SIG-M5 treated with dmso at 0.1 percent for 504 hours (cell line): ENCODE measurements at regions not wholly inside any gene's neighbourhood (a gene's known extent, or its start where the extent isn't known, plus 50 kb on each side); places are given as distances from the start of the nearest gene placed in this dataset.
"Not testable (repeated sequence)": the region's sequence is repeated elsewhere in the genome, so short reads cannot be mapped to it uniquely, and the experiment has no call there.

Experiments used
- DNase-seq: peaks from one replicate; lab custom pipeline; 2025; ENCODE audit not compliant: unreplicated experiment; lab: John Stamatoyannopoulos, UW

DNA sequence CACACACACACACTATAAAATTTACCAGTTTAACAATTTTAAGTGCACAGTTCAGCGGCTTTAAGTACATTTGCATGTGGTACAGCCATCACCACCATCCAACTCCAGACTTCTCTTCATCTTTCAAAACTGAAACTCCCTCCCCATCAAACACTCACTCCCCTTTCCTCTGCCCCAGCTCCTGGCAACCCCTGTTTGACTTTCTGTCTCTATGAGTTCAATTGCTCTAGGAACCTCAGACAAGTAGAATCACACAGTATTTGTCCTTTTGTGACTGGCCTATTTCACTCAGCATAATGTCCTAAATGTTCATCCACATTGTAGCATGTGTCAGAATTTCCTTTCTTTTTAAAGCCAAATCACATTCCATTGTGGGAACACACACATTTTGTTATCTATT lies 302.8 kb upstream of the FOXQ1 start:
- DNase-seq = no peak

DNA sequence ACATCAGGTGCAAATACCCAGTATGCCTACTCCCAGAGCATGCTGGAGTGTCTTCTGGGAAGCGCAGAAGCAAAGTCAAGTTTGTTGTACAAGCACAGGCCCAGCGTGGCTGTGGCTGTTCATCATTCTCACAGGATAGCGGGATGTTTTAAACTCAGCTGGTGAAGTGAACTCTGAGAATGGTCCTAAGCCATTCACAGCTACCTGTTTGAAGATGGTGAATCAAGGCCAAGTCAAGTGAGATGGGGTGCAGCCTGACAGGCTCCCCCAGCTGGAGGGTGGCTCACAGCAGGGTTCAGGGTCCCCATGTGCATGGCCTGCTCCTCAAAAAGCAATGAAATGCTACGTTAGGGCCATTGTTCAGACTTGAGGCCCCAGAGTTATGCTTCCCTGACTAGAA lies 304.7 kb upstream of the FOXQ1 start:
- no peak for DNase-seq

DNA sequence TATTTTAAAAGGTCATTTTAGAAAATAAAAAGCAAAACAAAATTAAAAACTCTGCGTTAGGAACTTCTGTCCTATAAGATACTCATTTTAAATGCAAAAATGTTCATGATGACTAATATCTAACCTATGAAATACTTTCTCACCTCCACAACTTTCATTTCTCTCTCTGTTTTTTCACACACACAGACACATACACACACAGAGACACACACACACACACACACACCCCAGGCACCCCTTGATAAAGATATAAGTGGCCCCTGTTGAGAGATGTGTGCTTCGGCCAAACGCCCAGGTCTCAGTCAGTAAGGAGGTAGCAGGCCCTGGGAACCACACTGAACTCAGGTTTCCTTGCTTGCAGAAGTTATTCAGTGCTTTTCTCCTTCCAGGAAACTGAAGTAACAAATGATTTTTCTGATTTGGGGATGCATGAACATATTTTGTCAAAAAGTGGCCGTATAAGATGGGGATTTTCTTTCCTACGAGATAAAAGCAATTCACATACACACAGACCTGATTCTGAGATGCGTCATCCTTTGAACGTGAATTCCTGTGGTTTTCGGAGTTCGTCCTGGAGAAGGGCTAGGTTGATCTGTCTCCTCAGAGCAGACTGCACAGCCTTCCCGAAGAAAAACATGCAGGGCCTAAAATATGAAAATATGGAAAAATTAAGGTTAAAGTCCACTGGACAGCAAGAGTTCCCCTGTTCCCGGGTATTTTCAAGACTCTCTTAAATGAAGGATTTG lies 306.8 kb upstream of the FOXQ1 start:
- no peak for DNase-seq

DNA sequence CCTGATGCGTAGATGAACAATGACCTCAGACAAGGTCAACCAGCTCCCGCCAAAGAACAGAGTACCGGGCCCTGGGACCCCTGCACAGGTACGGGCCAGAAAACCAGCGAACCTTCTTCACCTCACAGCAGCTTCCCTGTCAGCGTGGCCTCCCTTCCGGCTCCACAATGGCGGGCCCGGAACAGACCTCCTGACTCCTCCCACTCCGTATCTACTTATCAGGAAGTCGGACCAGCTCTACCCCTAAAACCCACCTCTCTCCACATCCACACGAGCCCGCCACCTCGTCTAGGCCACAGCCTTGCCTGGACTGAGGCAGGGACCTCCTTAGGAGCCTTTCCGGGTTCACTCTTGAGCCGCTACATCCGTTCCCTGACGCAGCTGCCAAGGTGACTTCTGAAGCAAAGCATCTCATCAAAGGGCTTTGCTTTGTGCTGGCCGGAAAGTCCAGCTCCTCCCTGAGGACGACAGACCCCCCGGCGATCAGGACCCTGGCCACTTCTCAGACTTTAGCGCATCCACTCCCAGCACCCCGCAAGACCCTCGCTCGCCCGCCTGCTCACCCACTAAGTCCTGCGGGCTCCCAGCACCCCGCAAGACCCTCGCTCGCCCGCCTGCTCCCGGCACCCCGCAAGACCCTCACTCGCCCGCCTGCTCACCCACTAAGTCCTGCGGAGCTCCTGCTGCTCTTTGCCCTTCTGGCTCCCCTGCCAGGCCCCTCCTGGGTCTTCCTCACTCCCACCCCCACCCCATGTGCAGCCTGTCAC lies 308.3 kb upstream of the FOXQ1 start:
- DNase-seq = no peak

DNA sequence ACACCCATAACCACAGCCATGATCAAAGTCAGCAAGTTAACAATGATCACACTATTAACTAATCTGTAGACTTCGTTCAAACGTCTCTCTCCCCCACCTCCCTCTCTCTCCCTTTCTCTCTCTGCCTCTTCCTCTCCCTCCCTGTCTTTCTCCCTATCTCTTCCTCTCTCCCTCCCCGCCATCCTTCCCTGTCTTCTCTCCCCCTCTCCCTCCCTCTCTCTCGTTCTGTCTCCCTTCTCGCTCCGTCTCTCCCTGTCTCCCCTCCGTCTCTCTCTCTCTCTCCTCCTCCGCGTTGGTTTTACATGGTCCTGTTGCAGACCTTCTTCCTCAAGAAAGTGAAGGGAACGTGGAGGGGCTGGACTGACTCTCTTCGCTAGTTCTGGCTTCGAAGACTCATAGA lies 308.9 kb upstream of the FOXQ1 start:
- DNase-seq = no peak

DNA sequence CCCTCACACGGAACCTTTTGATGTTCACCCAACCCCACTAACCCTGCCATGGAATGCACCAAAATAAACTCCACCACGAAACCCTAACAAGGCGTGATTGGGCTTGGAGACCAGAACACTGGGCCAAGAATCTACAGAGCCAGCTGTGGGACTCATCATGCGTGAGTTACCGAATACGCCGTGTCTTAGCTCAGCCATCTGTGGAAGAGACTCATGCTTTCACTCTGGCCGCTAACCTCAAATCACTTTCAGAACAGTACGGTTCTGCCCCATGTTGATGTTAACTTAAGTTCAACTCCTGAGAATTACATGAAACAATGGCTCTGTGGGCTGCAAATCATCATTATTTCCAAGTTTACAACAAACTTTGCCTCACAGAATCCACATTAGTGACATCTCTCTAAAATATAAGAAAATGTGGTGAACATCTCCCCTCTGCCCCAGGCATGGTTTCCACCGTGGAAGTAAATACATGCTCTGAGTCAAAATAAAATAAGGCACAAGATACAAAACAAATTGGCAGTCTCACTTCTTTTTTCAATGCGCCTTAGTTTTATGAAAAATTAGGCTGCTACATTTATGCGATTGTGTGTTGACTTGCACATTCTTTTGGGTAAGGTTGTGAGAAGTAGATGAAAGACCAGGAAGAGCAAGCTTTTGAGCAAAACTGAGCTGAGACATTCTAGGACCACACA lies 308.9 kb upstream of the EXOC2 start:
- no peak for DNase-seq

DNA sequence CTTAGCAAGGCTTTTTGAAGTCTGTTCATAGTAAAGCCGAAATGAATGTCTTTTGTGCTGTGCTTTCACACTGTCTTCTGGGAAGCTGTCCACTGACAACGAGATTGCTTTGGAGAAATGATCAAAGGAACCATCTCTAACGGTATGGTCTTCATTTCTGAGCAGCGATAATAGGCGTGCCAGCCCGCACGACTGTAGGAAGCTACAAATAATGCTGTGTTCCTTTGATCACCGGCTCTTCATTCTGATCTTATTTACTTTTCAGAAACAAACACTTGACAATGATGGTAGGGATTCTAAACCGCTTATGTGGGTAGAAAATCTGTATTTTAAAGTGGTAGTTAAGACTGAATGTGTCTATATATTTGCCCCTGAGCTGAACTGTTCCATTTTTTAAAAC lies 306.6 kb upstream of the EXOC2 start:
- no peak for DNase-seq

DNA sequence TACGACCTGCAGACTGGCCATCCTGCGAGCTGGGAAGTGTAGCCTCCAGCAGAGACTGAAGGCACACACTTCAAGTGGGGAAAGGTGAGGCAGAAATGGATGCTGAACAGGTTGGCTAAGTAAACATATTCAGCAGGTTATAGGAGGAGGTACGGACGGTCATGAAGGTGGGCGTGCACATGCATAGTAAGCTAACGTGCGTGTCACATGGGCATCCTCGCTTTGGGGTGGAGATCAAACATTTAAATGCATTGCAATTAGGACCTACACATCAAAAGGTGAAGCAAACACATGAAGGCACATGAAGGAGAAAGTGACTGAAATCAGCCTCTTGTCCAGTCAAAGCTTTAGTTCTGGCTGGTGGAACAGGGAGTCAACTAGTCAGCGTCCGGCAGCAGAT lies 305.6 kb upstream of the EXOC2 start:
- no peak for DNase-seq

DNA sequence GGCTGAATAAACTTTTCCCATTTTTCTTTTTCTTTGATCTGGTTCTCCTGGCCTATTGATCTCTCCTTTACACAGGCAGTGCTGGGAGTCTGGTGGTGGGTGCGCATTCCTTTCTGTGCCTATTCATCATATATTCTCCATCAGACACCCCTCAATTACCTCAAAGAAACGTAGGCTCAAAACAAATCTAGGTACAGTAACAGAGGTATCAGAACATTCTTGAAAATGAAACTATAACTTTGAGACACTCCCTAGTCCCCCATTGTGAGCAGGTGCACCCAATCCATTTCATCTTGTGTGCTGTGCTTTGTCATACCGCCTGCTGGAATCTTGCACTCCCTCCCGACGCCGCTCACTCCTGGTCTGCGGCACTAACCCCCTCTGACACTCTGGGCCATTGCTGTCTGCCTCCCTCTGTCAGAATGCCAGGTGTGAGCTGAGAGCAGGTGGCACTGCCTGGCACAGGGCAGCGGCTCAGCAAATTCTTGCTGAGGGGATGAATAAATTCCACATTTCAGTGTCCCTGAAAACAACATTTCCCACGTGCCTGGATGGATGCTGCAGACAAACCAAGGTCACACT lies 303.4 kb upstream of the EXOC2 start:
- no peak for DNase-seq

DNA sequence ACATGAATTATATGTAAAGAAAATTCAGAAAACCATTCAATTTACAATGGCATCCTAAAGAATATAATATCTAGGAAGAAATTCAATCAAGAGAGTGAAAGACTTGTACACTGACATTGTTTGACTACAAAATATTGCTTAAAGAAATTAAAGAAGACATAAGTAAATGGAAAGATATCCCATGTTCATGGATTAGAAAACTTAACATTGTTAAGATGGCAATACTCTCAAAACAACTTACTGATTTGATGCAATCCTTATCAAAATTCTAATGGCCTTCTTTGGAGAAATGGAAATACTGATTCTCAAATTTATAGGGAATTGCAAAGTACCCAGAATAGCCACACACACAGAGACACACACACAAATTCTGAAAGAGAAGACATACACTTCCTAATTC lies 298.3 kb upstream of the EXOC2 start:
- no peak for DNase-seq

DNA sequence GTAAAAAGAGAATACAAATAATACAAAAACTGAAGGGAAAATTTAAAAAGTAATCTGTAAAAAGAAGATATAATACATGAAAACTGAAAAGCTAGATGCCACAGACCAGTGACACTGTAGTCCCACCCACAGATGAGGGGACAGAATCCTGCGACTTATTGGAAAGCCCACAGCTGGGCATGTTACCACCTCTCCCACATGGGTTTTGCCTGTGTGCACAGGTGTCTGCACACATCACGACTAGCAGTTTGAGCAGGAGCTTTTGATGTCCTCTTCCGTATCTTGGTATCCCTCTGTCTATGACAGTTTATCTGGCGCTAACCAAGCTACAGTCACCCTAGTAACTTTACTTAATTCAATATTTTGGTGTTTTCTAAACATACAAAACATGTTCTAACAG lies 291.1 kb upstream of the EXOC2 start:
- no peak for DNase-seq

DNA sequence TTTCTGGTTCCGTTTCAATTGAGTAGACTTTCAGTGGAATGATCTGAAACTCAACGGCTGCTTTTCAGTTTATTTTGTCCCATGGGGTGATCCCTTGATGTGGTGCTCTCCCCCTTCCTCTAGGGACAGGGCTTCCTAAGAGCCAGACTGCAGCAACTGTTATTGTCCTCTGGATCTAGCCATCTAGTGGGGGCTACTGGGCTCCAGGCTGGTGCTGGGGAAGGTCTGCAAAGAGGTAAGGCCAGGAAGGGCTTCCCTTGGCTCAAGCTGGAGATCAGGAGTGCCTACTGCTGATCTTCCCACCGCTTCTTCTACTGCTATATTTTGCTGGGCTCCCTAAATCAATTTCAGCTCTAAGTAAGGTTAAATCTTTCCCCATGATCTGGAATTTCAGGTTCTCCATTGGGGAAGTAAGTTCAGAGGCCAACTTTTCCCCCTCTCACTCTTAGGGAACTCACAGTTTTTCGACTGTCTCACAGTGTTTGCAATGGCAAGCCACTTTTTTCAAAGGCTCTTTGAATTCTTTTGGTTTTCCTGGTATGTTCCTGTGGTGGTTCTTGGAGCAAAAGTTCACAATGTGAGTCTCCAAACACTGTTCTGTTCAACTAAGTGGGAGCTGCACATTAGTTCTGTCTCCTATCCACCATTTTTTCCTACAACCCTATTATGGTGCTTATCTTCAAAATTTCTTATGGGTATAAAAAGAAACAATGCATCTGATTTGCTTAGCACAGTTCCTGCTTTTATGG lies 286.2 kb upstream of the EXOC2 start:
- no peak for DNase-seq

DNA sequence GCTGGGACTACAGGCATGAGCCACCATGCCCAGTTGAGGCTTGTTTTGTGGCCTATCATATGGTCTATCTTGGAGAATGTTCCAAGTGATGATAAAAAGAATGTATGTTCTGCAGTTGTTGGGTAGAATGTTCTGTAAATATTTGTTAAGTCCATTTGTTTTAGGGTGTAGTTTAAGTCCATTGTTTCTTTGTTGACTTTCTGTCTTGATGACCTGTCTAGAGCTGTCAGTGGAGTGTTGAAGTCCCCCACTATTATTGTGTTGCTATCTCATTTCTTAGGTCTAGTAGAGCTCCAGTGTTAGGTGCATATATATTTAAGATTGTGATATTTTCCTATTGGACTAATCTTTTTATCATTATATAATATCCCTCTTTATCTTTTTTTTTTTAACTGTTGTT lies 284.3 kb upstream of the EXOC2 start:
- not testable (repeated sequence) for DNase-seq

DNA sequence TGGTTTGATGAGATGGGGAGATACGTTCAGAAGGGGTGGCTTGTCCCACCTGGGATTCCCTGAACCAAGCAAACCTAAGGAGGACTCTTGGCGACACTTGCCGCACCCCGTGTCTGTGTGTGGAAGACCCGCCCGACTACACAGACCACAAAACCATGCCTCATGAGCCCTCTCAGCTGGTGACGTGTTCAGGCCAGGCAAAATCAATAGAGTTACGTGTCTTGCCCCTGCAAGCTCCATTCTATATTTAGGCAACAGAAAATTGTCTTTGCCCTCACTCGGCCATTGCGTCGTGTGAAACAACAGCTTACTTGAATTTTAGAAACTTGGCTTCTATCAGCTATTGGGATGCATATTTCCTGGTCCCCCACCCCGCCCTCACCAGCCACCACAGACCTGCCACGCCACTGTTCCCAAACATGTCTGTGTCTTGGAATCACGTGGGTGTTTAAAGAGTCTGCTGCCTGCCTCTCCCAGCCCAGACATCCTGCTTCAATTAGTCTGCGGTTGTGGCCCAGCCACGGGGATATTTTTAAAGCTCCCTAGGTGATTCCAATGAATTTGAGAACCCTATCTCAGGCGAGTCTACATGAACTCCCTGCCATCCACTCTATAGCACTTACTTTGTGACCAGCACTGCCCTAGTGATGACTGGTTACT lies 279.2 kb upstream of the EXOC2 start:
- no peak for DNase-seq

DNA sequence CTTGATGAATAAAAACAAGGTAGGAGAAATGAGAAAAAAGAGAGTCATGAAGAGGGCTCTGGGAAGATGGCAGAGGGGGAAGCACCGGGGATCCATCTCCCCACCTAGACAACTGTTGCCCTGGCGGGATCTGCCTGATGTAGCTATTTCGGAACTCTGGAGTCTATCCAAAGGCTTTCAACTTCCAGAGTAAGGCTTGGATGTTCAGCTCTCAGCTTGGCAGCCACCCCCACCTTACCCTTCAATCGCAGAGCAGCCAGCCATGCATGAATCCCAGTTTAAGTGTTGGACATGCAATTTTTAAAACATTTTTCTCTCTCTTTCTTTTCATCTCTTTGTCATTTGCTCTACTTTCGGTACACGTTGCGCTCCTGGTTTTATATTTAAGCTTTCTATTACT lies 275.9 kb upstream of the EXOC2 start:
- no peak for DNase-seq

DNA sequence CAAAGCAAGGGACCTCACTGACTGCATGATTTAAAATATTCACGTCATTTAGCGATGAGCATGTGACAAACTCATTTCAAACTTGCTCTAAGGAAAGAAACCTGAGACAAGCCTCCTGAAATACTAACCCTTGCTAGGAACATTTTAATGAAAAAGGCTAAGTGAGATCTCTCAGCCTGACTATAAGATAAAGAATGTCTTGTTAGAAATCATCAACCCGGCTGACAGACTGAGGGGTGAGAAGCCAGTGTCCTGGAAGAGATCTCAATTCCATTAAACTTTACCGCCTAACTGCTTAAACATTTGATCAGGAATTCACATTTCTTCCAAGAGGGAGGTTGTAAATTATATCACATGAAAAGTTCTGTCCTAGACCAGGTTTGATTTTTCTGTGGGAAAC lies 274.8 kb upstream of the EXOC2 start:
- DNase-seq = no peak

DNA sequence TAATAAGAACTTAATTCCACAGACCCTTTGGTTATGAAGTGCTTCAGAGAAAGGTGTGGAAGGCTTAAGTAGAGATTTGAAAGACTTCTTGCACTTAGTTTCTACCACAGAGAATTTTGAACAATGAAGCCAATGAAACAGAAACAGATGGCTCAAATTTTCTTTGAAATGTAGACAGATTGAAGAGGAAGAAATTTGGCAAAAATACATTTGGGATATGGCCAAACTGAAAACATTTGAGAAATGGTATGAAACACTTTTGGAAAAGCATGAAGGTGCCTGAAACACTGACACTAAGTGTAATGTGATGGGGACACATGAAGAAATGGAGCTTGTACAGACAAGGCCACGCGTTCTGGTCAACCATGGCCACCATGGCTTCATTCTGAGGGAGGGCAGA lies 272.4 kb upstream of the EXOC2 start:
- no peak for DNase-seq

DNA sequence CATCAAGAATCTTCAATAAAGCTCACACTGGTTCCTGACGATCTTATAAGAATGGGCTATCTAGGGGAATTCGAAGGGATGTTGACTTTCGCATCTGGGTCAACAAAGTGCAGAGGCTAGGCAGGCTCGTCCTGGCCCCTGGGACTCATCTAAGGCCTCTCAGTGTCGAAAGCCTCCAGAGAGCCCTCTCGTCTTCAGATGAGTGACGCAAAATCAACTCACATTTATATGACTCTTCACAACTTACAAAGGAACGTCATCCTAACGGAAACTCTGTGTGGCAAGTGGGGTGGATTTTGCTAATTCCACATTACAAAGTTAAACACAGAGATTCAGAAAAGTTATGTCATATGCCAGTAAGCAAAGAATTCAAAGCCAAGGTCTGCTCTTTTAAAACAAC lies 270.5 kb upstream of the EXOC2 start:
- no peak for DNase-seq

DNA sequence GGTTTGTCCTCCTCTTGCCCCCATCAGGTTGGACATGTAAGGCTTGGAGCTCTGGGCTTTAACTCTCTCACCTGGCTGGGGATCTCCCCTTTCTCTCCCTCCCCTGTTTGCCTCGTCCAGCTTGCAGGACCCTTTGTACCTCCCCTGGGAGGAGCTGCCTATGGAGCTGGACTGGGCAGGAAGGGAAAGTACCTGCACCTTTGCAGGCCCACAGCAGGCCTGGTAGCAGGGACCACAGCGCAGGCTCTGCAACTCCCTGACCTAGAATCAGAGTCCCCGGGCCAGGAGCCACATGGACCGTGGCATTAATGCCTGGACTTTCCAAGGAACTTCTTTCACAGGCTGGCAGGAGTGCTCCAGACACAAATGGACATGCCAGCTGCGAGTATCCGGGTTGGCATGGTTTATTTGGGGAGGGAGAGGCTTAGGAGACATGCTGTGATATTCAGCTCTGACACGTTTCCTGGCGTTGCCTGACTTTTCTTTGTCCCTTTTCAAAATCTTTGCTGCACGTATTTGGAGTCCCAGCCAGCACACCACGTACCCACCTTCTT lies 268.5 kb upstream of the EXOC2 start:
- DNase-seq = no peak

DNA sequence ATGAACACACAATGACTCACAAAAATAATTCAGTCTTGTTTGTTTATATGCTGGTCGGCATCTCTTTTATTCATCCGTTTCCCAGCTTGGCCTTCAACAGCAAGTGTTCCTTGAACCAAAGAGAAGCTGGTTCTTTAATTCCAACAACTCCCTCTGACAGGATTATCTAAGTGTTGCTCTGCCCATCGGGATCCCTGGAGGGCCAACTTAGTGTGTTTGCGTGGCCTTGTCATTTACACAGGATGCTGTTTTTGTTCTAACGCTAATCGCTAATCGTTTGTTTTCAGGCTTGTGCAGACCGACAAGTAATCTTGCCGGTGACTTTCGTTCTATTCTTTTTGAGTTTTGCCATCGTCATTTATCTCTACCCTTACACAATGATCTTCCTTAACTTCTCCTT lies 267.4 kb upstream of the EXOC2 start:
- DNase-seq = no peak
